ENCODE measurements at regions not wholly inside any gene's neighbourhood (a gene's known extent, or its start where the extent isn't known, plus 50 kb on each side); places are given as distances from the start of the nearest gene placed in this dataset.

DNA sequence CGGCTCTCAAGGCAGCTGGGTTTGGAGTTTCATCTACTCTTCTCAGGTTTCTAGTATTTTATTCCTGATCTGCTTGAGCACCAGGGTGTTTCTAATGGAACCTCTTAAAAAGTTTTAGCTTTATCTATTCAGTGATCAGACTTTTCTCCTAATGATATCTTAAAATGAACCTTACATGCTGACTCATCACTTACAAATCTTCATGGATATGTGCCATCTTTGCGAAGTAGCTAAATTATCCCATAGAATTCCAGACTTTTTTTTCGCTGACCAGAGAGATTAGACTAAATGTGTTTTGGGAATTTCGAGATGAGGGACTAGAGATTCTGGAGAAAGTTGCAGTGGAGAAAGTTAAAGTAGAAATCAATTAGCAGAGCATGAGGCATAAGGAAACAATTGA, 401.0 kb downstream of the GRB14 start:
- 83 to 84% (median 83%) methylated on average over 4 of the region's 4 CpGs for whole genome bisulfite sequencing, 3 donors
- no peak overlapping the region for H3K27ac ChIP-seq

DNA sequence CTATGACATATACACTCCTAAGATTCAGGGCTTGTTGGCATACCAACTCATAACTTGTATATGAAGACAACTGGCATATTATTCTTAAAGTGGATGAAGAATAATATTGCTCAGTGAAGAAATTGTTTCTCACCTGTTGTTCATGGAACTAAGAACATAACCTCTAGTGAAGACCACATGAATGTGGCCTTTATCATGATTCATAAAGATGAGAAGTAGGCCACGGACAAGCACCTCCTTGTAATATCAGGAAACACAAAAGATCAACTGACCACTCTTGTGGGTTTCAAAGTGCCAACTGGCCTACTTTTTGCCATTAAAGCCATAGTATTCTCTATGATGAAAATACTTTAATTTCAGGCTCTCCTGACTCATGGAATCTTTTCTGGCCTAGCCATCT, 407.4 kb downstream of the GRB14 start:
- DNase-seq, result no peak
- intact Hi-C loops (cut with DNase I), result no loop called here
- no peak overlapping the region for H3K4me3 ChIP-seq
- no peaks in the 10 kb centered on the region for H3K9me3 ChIP-seq
- H3K4me1 ChIP-seq (ENCODE audit: insufficient read depth), result no peaks in the 10 kb centered on the region
- no peaks in the 10 kb centered on the region for H3K36me3 ChIP-seq
- TF ChIP-seq POLR2A (IDR thresholded peaks at IDR 0.05) (no peak), EP300 (IDR thresholded peaks at IDR 0.05) (no peak)
- TF ChIP-seq, protein P1, sequence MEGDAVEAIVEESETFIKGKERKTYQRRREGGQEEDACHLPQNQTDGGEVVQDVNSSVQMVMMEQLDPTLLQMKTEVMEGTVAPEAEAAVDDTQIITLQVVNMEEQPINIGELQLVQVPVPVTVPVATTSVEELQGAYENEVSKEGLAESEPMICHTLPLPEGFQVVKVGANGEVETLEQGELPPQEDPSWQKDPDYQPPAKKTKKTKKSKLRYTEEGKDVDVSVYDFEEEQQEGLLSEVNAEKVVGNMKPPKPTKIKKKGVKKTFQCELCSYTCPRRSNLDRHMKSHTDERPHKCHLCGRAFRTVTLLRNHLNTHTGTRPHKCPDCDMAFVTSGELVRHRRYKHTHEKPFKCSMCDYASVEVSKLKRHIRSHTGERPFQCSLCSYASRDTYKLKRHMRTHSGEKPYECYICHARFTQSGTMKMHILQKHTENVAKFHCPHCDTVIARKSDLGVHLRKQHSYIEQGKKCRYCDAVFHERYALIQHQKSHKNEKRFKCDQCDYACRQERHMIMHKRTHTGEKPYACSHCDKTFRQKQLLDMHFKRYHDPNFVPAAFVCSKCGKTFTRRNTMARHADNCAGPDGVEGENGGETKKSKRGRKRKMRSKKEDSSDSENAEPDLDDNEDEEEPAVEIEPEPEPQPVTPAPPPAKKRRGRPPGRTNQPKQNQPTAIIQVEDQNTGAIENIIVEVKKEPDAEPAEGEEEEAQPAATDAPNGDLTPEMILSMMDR (IDR thresholded peaks at IDR 0.05), result no peak
- no peaks in the 10 kb centered on the region for H3K27me3 ChIP-seq
- WGBS, 3 donors, result 65 to 81% (median 77%) methylated on average over 1 of the region's 1 CpG
- no peak overlapping the region for H3K27ac ChIP-seq

More for the DNA sequence above, 401.0 kb downstream of the GRB14 start:
- TF ChIP-seq, protein P1 (IDR thresholded peaks at IDR 0.05), result no peak
- TF ChIP-seq EP300 (IDR thresholded peaks at IDR 0.05), result no peak
- TF ChIP-seq POLR2A (IDR thresholded peaks at IDR 0.05), result no peak
- Histone ChIP-seq H3K27me3 (no peaks in the 10 kb centered on the region), H3K36me3 (no peaks in the 10 kb centered on the region), H3K4me3 (no peak overlapping the region), H3K9me3 (no peaks in the 10 kb centered on the region), H3K4me1 (ENCODE audit: insufficient read depth) (no peaks in the 10 kb centered on the region)
- DNase-seq, result no peak
- intact Hi-C loops (cut with DNase I), result no loop called here

DNA sequence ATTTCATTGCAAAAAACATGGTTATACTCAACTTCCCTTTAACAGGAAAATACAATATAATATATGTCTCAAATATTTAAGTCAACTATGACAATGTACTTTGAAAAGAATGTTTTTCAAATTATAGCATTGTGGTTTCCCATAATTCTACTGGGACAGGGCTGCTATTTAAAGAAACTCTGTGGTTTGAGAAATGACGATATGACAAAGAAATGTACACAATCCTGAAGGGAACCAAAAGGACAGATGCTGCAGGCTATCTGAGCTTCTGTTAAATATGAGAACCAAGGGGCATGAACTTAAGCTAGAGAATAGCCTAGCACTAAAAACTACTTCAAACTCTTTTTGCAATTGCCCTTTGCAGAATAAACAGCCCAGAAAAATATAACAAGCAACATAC, 415.9 kb downstream of the GRB14 start:
- DNase-seq, result no peak
- 8 to 23% (median 10%) methylated on average over 1 of the region's 1 CpG for WGBS, 3 donors
- intact Hi-C loops (cut with DNase I), result no loop called here
- Histone ChIP-seq H3K4me3 (no peak overlapping the region), H3K36me3 (no peaks in the 10 kb centered on the region), H3K27ac (no peak overlapping the region), H3K9me3 (no peaks in the 10 kb centered on the region), H3K27me3 (no peaks in the 10 kb centered on the region), H3K4me1 (ENCODE audit: insufficient read depth) (no peaks in the 10 kb centered on the region)
- no peak for TF ChIP-seq EP300 (IDR thresholded peaks at IDR 0.05)
- no peak for TF ChIP-seq POLR2A (IDR thresholded peaks at IDR 0.05)
- TF ChIP-seq, protein P1 (IDR thresholded peaks at IDR 0.05), result no peak

DNA sequence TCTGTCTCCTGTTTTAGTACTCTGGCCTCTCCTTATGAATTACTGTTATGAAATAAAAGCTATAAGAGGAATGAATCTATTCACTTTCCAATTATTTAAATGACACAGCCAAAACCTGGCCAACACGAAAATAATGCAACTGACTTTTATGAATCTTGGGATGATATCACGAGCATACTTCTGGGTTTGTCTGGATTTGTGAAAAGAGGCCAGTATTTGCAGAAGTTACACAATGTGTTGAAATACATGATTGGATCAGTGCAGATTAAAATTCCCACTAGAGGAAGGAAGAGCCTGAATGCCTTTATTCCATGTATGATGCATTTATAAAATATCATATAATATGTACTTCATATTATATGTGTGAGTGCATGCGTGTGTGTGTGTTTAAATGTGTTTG, 418.2 kb downstream of the GRB14 start:
- no peak overlapping the region for H3K4me3 ChIP-seq
- H3K36me3 ChIP-seq, result no peaks in the 10 kb centered on the region
- no peaks in the 10 kb centered on the region for H3K4me1 ChIP-seq (ENCODE audit: insufficient read depth)
- H3K27ac ChIP-seq, result no peak overlapping the region
- intact Hi-C loops (cut with DNase I), result no loop called here
- WGBS, 3 donors, result 73 to 85% (median 76%) methylated on average over 3 of the region's 3 CpGs
- H3K27me3 ChIP-seq, result no peaks in the 10 kb centered on the region
- TF ChIP-seq POLR2A (IDR thresholded peaks at IDR 0.05) (no peak), EP300 (IDR thresholded peaks at IDR 0.05) (no peak)
- TF ChIP-seq, protein P1 (IDR thresholded peaks at IDR 0.05), result no peak
- DNase-seq, result no peak
- no peaks in the 10 kb centered on the region for H3K9me3 ChIP-seq

DNA sequence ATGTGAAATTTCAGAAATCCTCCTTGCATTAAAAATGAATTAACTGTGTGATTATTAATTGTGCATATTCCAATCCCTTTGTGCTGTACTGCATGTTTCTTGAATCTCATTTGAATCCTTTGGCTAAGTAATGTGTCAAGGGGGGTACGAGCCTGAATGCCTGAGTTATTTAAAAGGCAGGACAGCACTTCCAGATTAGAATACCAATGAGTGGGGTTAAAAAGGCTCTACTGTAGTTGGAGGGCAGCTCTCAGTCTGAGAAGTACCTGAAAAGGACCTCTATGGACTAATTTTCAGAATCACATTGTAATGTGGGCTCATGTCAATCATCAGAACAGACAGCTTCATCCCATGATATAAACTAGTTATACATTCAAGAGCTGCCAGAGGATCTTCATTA, 423.0 kb downstream of the GRB14 start:
- intact Hi-C loops (cut with DNase I), result no loop called here
- WGBS, 3 donors, result 61 to 79% (median 66%) methylated on average over 1 of the region's 1 CpG
- no peaks in the 10 kb centered on the region for H3K27me3 ChIP-seq

More for the DNA sequence above, 423.0 kb downstream of the GRB14 start:
- Histone ChIP-seq H3K4me3 (no peak overlapping the region), H3K27ac (no peak overlapping the region), H3K36me3 (no peaks in the 10 kb centered on the region), H3K9me3 (no peaks in the 10 kb centered on the region), H3K4me1 (ENCODE audit: insufficient read depth) (no peaks in the 10 kb centered on the region)
- DNase-seq, result no peak
- TF ChIP-seq EP300 (IDR thresholded peaks at IDR 0.05), result no peak
- TF ChIP-seq, protein P1 (IDR thresholded peaks at IDR 0.05), result no peak
- no peak for TF ChIP-seq POLR2A (IDR thresholded peaks at IDR 0.05)
